Suprapubic skin (tissue), 4 donors: ENCODE measurements at regions not wholly inside any gene's neighbourhood (a gene's known extent, or its start where the extent isn't known, plus 50 kb on each side); places are given as distances from the start of the nearest gene placed in this dataset.

Experiments used
- DNase-seq, 2 donors: peaks; one replicate each; pipeline ENCODE4 v3.0.0-alpha.2; 2019; ENCODE audit warnings: low spot score in 2 of 2
- H3K27ac ChIP-seq: fragments of 200-600 bp; sonication (generic); one replicate; pipeline ENCODE4 v1.5.1; 2019
- H3K27me3 ChIP-seq: fragments of 200-600 bp; sonication (generic); one replicate; pipeline ENCODE4 v1.5.1; 2019
- H3K36me3 ChIP-seq: fragments of 200-600 bp; sonication (generic); one replicate; pipeline ENCODE4 v1.5.1; 2019
- H3K4me1 ChIP-seq: fragments of 200-600 bp; sonication (generic); one replicate; pipeline ENCODE4 v1.5.1; 2019
- H3K4me3 ChIP-seq: fragments of 200-600 bp; sonication (generic); one replicate; pipeline ENCODE4 v1.5.1; 2019; ENCODE audit warnings: mild to moderate bottlenecking
- H3K9me3 ChIP-seq: fragments of 200-600 bp; sonication (generic); one replicate; pipeline ENCODE4 v1.5.1; 2019
- EP300 ChIP-seq: sonication (generic); formaldehyde crosslinking; IDR thresholded peaks from one replicate; pipeline ENCODE4 v1.6.1; 2017; ENCODE audit warnings: antibody characterized with exemption
- POLR2A ChIP-seq, 2 donors: fragments of 450-650 bp; IDR thresholded peaks; one replicate each; pipeline ENCODE4 v1.6.1; 2017; ENCODE audit warnings: antibody characterized with exemption in 2 of 2, mild to moderate bottlenecking in 2 of 2, moderate library complexity in 2 of 2
- POLR2AphosphoS5 ChIP-seq, 3 donors: sonication (generic); formaldehyde crosslinking; IDR thresholded peaks; one replicate each; pipeline ENCODE4 v1.6.1; 2017; ENCODE audit warnings: antibody characterized with exemption in 3 of 3
- WGBS: methylation state at CpG from one replicate; pipeline ENCODE4 v1.1.5; 2018; 5-methylcytosine and 5-hydroxymethylcytosine counted together
- TF ChIP-seq, protein P1 (sequence below), 2 donors: fragments of 200-600 bp in 1 of 2; fragments of 450-650 bp in 1 of 2; sonication (generic) in 1 of 2; IDR thresholded peaks; one replicate each; pipeline ENCODE4 v1.5.1; 2016 to 2019; ENCODE audit warnings: antibody characterized with exemption in 2 of 2, mild to moderate bottlenecking in 1 of 2, moderate library complexity in 1 of 2

DNA sequence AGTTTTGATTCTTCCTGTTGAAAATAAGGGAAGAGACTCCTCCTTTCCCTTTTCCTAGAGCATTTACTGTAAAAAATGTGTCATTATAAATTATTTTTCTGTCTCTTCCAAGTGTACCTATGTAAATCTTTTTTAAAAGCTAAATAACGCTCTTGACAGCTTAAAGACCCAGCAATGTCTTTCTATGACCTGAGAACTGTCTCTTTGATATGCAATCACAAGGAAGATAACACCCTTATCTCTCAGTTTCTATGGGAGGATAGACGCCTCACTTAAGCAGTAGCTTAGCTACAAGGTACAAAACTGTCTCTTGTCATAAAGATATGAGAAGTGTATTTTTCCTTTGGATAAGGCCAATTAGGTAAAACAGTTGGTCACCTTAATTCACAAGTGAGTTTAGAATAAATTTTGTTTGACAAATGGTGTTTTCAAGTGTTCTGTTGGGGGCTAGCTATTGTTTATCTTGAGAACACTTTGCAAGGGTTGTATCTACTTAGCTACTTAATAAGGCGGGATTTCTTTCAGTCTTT is 980.6 kb upstream of the EYS start:
- Histone ChIP-seq H3K27ac (no peak overlapping the region), H3K9me3 (peaks cover 6% of the 10 kb centered on the region), H3K27me3 (no peaks in the 10 kb centered on the region), H3K36me3 (no peaks in the 10 kb centered on the region), H3K4me1 (no peaks in the 10 kb centered on the region), H3K4me3 (no peak overlapping the region)
- DNase-seq = no peak
- 52% methylated on average over 3 of the region's 3 CpGs for WGBS
- TF ChIP-seq POLR2AphosphoS5 (IDR thresholded peaks at IDR 0.05) = no peak
- no peak for TF ChIP-seq POLR2A (IDR thresholded peaks at IDR 0.05)
- TF ChIP-seq, protein P1, sequence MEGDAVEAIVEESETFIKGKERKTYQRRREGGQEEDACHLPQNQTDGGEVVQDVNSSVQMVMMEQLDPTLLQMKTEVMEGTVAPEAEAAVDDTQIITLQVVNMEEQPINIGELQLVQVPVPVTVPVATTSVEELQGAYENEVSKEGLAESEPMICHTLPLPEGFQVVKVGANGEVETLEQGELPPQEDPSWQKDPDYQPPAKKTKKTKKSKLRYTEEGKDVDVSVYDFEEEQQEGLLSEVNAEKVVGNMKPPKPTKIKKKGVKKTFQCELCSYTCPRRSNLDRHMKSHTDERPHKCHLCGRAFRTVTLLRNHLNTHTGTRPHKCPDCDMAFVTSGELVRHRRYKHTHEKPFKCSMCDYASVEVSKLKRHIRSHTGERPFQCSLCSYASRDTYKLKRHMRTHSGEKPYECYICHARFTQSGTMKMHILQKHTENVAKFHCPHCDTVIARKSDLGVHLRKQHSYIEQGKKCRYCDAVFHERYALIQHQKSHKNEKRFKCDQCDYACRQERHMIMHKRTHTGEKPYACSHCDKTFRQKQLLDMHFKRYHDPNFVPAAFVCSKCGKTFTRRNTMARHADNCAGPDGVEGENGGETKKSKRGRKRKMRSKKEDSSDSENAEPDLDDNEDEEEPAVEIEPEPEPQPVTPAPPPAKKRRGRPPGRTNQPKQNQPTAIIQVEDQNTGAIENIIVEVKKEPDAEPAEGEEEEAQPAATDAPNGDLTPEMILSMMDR (IDR thresholded peaks at IDR 0.05) = no peak
- no peak for TF ChIP-seq EP300

DNA sequence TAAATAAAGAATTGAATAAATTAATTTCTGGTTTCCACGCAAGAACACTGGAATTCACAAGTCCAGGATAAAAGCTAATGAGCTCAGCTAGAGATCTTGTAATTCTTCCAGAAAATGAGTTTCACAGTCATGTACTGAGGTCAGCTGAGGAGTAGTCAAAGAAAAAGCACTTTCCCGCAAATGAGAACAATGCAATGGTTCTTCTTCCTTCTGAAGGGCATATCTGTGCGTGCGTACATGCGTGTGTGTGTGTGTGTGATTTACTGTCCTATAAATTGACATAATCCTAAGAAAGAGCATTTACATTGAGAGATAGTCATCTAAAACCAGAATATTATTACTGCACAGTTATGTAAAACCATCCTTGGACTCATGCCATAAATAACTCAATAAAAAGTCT is 968.9 kb upstream of the EYS start:
- no peak for TF ChIP-seq POLR2AphosphoS5 (IDR thresholded peaks at IDR 0.05)
- no peak for TF ChIP-seq EP300
- TF ChIP-seq POLR2A (IDR thresholded peaks at IDR 0.05) = no peak
- TF ChIP-seq, protein P1 (IDR thresholded peaks at IDR 0.05) = no peak
- no peaks in the 10 kb centered on the region for H3K4me1 ChIP-seq
- H3K27ac ChIP-seq = no peak overlapping the region
- H3K27me3 ChIP-seq = no peaks in the 10 kb centered on the region
- no peak for DNase-seq
- no peaks in the 10 kb centered on the region for H3K9me3 ChIP-seq
- H3K36me3 ChIP-seq = no peaks in the 10 kb centered on the region
- H3K4me3 ChIP-seq = no peak overlapping the region
- WGBS = 55% methylated on average over 5 of the region's 5 CpGs

DNA sequence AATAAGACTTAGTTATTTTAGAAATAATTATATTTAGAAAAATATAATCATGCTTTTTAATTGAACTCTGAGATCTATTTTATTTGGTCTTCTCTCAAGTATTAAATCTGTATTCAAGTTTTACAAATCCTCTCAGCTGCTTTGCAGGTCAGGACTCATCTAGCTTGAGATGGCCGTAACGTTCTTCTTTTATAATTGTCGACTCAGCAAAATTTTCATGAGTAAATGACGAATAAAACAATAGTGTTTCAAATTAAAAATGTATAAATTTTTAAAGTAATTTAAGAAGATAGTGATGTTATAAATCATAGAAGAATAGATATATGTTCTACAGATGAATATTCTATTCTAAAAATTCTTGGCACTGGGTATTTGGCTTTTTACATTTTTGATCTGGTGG is 957.1 kb upstream of the EYS start:
- WGBS = 72% methylated on average over 4 of the region's 4 CpGs
- Histone ChIP-seq H3K27me3 (no peaks in the 10 kb centered on the region), H3K4me1 (no peaks in the 10 kb centered on the region), H3K36me3 (no peaks in the 10 kb centered on the region), H3K4me3 (no peak overlapping the region), H3K27ac (no peak overlapping the region), H3K9me3 (no peaks in the 10 kb centered on the region)
- TF ChIP-seq EP300 (no peak), POLR2A (IDR thresholded peaks at IDR 0.05) (no peak), POLR2AphosphoS5 (IDR thresholded peaks at IDR 0.05) (no peak)
- TF ChIP-seq, protein P1 (IDR thresholded peaks at IDR 0.05) = no peak
- DNase-seq = no peak

DNA sequence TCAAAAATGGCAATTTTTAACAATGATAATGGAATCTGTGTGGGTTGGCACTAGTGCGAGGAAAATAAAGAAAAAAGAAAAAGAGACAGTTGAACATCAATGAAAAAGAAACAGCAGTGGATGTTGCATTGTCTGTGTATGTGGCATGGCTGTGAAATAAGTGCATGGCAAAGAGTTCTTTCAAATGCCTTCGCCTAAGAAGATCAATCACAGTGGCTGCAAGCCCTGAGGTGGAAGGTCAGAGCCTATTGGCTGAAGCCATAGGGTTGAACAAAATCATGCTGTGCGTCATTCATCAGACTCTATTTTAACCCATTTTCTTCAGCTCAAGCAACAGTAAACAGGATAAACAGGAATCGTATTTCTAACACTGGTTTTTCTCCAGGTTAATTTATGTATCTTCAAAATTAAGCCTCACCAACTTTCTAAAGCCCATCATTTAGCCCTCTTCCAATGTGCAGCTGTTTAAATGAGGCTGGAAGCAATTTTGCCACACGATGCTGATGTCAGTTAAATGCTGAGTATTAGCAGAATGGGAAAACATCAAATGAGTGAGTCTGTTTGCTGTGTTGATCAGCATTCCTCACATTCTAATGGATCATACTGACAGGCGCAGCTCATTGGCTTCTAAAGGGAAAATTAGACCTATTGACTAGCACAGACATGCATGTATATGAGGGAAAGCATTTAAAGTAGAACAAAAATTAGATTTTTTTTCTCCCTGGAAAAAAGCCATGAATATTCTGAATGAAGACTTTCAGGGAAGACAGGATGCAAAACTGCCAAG is 955.9 kb upstream of the EYS start:
- TF ChIP-seq POLR2AphosphoS5 (IDR thresholded peaks at IDR 0.05) (no peak), POLR2A (IDR thresholded peaks at IDR 0.05) (no peak), EP300 (no peak)
- TF ChIP-seq, protein P1 (IDR thresholded peaks at IDR 0.05) = no peak
- Histone ChIP-seq H3K27ac (no peak overlapping the region), H3K36me3 (no peaks in the 10 kb centered on the region), H3K4me1 (no peaks in the 10 kb centered on the region), H3K9me3 (no peaks in the 10 kb centered on the region), H3K4me3 (no peak overlapping the region), H3K27me3 (no peaks in the 10 kb centered on the region)
- WGBS = 18% methylated on average over 6 of the region's 6 CpGs
- DNase-seq = no peak

DNA sequence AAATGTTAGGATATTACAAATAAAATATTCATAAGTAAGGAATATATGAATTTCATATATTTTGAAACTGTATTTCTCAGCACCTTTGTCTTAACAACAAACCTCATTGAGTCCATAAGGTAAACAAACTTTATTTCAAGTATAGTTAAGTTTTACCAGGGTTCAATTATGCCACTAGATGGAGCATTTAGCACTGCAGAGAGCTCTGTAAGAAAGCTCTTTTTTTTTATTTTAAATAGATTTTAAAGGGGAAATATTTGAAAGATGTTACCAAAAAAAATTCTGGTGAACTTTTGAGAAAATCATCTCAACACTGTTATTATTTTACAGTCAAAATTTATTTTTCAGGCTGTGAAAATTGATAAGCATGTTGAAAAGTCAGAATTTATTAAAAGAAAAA is 955.2 kb upstream of the EYS start:
- H3K9me3 ChIP-seq = no peaks in the 10 kb centered on the region

More for the DNA sequence above, 955.2 kb upstream of the EYS start:
- DNase-seq = no peak
- H3K4me3 ChIP-seq = no peak overlapping the region
- no peaks in the 10 kb centered on the region for H3K27me3 ChIP-seq
- no peak overlapping the region for H3K27ac ChIP-seq
- H3K36me3 ChIP-seq = no peaks in the 10 kb centered on the region
- no peak for TF ChIP-seq POLR2A (IDR thresholded peaks at IDR 0.05)
- TF ChIP-seq, protein P1 (IDR thresholded peaks at IDR 0.05) = no peak
- no peak for TF ChIP-seq EP300
- no peak for TF ChIP-seq POLR2AphosphoS5 (IDR thresholded peaks at IDR 0.05)
- H3K4me1 ChIP-seq = no peaks in the 10 kb centered on the region
